H9 (cell line): ENCODE measurements at regions not wholly inside any gene's neighbourhood (a gene's known extent, or its start where the extent isn't known, plus 50 kb on each side); places are given as distances from the start of the nearest gene placed in this dataset.

Experiments used
- DNase-seq: peaks from one replicate; pipeline ENCODE4 v3.0.0-alpha.2; 2017
- H2AFZ ChIP-seq: one replicate; pipeline ENCODE4 v1.6.1; 2013; ENCODE audit warnings: mild to moderate bottlenecking, low read length, control low read depth, moderate library complexity
- H2AK5ac ChIP-seq: 2 replicates; pipeline ENCODE4 v1.6.1; 2013; ENCODE audit warnings: low read length, control low read depth, mixed read lengths; ENCODE audit not compliant: insufficient read length
- H2BK120ac ChIP-seq: one replicate; pipeline ENCODE4 v1.6.1; 2013; ENCODE audit warnings: low read depth, mild to moderate bottlenecking, low read length, control low read depth, inconsistent platforms; ENCODE audit not compliant: poor library complexity, severe bottlenecking
- H2BK12ac ChIP-seq: 2 replicates; pipeline ENCODE4 v1.6.1; 2013; ENCODE audit warnings: low read length, control low read depth, mixed read lengths, low read depth; ENCODE audit not compliant: insufficient read length
- H2BK15ac ChIP-seq: 2 replicates; pipeline ENCODE4 v1.6.1; 2013; ENCODE audit warnings: low read depth, low read length, control low read depth
- H2BK20ac ChIP-seq: one replicate; pipeline ENCODE4 v1.6.1; 2013; ENCODE audit warnings: low read depth, mild to moderate bottlenecking, low read length, control low read depth, inconsistent platforms; ENCODE audit not compliant: poor library complexity, severe bottlenecking
- H2BK5ac ChIP-seq: 2 replicates; pipeline ENCODE4 v1.6.1; 2013; ENCODE audit warnings: low read length, control low read depth, mixed read lengths; ENCODE audit not compliant: insufficient read length
- H3K14ac ChIP-seq: 2 replicates; pipeline ENCODE4 v1.6.1; 2013; ENCODE audit warnings: low read length, control low read depth; ENCODE audit not compliant: insufficient read depth
- H3K18ac ChIP-seq: 2 replicates; pipeline ENCODE4 v1.6.1; 2013; ENCODE audit warnings: low read depth, mild to moderate bottlenecking, mixed read lengths, low read length, control low read depth; ENCODE audit not compliant: insufficient read length
- H3K23ac ChIP-seq: 2 replicates; pipeline ENCODE4 v1.6.1; 2013; ENCODE audit warnings: low read length, control low read depth, mixed read lengths, low read depth; ENCODE audit not compliant: insufficient read length
- H3K23me2 ChIP-seq: 2 replicates; pipeline ENCODE4 v1.6.1; 2013; ENCODE audit warnings: low read depth, mild to moderate bottlenecking, mixed read lengths, low read length, control low read depth; ENCODE audit not compliant: insufficient read length, poor library complexity, severe bottlenecking
- H3K27ac ChIP-seq: 2 replicates; pipeline ENCODE4 v1.5.1; 2013; ENCODE audit warnings: low read length, control low read depth, mixed read lengths, low read depth; ENCODE audit not compliant: insufficient read length
- H3K27me3 ChIP-seq: 2 replicates; pipeline ENCODE4 v1.6.1; 2013; ENCODE audit warnings: low read length, control low read depth, inconsistent platforms; ENCODE audit not compliant: insufficient read depth
- H3K4ac ChIP-seq: 2 replicates; pipeline ENCODE4 v1.6.1; 2013; ENCODE audit warnings: low read depth, mild to moderate bottlenecking, control low read depth, inconsistent platforms, low read length, moderate library complexity
- H3K4me1 ChIP-seq: 2 replicates; pipeline ENCODE4 v1.6.1; 2013; ENCODE audit warnings: low read length, control low read depth, inconsistent platforms; ENCODE audit not compliant: insufficient read depth
- H3K4me2 ChIP-seq: 2 replicates; pipeline ENCODE4 v1.6.1; 2013; ENCODE audit warnings: low read length, control low read depth, mixed read lengths; ENCODE audit not compliant: insufficient read length, insufficient read depth
- H3K56ac ChIP-seq: 2 replicates; pipeline ENCODE4 v1.6.1; 2013; ENCODE audit warnings: low read depth, mild to moderate bottlenecking, mixed read lengths, low read length, control low read depth; ENCODE audit not compliant: insufficient read length
- H3K79me1 ChIP-seq: 2 replicates; pipeline ENCODE4 v1.6.1; 2013; ENCODE audit warnings: low read depth, mild to moderate bottlenecking, moderate library complexity, low read length, control low read depth, inconsistent platforms; ENCODE audit not compliant: insufficient read depth, poor library complexity, severe bottlenecking
- H3K79me2 ChIP-seq: 2 replicates; pipeline ENCODE4 v1.6.1; 2013; ENCODE audit warnings: low read length, control low read depth, inconsistent platforms; ENCODE audit not compliant: insufficient read depth
- H3K9ac ChIP-seq: 2 replicates; pipeline ENCODE4 v1.6.1; 2013; ENCODE audit warnings: low read length, control low read depth, mixed read lengths; ENCODE audit not compliant: insufficient read length; ENCODE audit errors: extremely low read depth
- H3K9me3 ChIP-seq: one replicate; pipeline ENCODE4 v1.6.1; 2013; ENCODE audit warnings: low read depth, low read length, inconsistent platforms; ENCODE audit not compliant: control insufficient read depth
- H3T11ph ChIP-seq: one replicate; pipeline ENCODE4 v1.6.1; 2013; ENCODE audit warnings: mild to moderate bottlenecking, low read length, control low read depth, inconsistent platforms
- H4K20me1 ChIP-seq: one replicate; pipeline ENCODE4 v1.6.1; 2013; ENCODE audit not compliant: control insufficient read depth, insufficient read length, insufficient read depth
- H4K5ac ChIP-seq: 2 replicates; pipeline ENCODE4 v1.6.1; 2013; ENCODE audit warnings: low read depth, mild to moderate bottlenecking, mixed read lengths, low read length, control low read depth; ENCODE audit not compliant: insufficient read length
- H4K8ac ChIP-seq: replicated peaks from 2 replicates; pipeline ENCODE4 v1.6.1; 2013; ENCODE audit warnings: low read length, control low read depth, mixed read lengths, low read depth; ENCODE audit not compliant: insufficient read length
- H4K91ac ChIP-seq: 2 replicates; pipeline ENCODE4 v1.6.1; 2013; ENCODE audit warnings: low read depth, mild to moderate bottlenecking, moderate library complexity, mixed read lengths, low read length, control low read depth; ENCODE audit not compliant: insufficient read length
- H3K27ac Mint-ChIP-seq, 3 experiments: 2 replicates in 2 of 3; 3 replicates in 1 of 3; pipeline ENCODE4 v1.8.0; 2020 to 2021; ENCODE audit warnings: mixed read lengths in 3 of 3, mild to moderate bottlenecking in 1 of 3, moderate library complexity in 1 of 3
- H3K27me3 Mint-ChIP-seq: 2 replicates; pipeline ENCODE4 v1.8.0; 2021; ENCODE audit warnings: low read depth, mild to moderate bottlenecking, moderate library complexity, mixed read lengths
- H3K36me3 Mint-ChIP-seq, 3 experiments: 2 replicates in 2 of 3; 3 replicates in 1 of 3; pipeline ENCODE4 v1.8.0; 2020 to 2021; ENCODE audit warnings: low read depth in 3 of 3, mixed read lengths in 3 of 3; ENCODE audit not compliant: insufficient read depth in 1 of 3
- H3K4me1 Mint-ChIP-seq, 2 experiments: 2 replicates each; pipeline ENCODE4 v1.8.0; 2020; ENCODE audit warnings: mixed read lengths in 2 of 2
- H3K4me3 Mint-ChIP-seq, 2 experiments: 2 replicates in 1 of 2; 3 replicates in 1 of 2; pipeline ENCODE4 v1.8.0; 2020 to 2021; ENCODE audit warnings: mild to moderate bottlenecking in 2 of 2, mixed read lengths in 2 of 2, moderate library complexity in 1 of 2
- H3K9me3 Mint-ChIP-seq, 2 experiments: 2 replicates in 1 of 2; 3 replicates in 1 of 2; pipeline ENCODE4 v1.8.0; 2020; ENCODE audit warnings: mild to moderate bottlenecking in 2 of 2, mixed read lengths in 2 of 2, moderate library complexity in 1 of 2
- CTCF ChIP-seq: fragments of 200-600 bp; sonication (generic); conservative IDR thresholded peaks from 3 replicates; pipeline ENCODE4 v1.8.0; 2021; ENCODE audit warnings: antibody characterized with exemption, mild to moderate bottlenecking
- WGBS: extraction: QIAGEN DNeasy Blood & Tissue Kit; methylation state at CpG from one replicate; pipeline ENCODE4 v1.1.7; 2013; ENCODE audit warnings: missing lambda C conversion rate, low lambda C conversion rate, mixed read lengths; ENCODE audit not compliant: insufficient read length; ENCODE audit errors: extremely low coverage; 5-methylcytosine and 5-hydroxymethylcytosine counted together

- Histone ChIP-seq H3K4me2 (no peak overlapping the region), H3K9me3 (peaks cover 10% of the 10 kb centered on the region), H3K56ac (no peak overlapping the region), H4K5ac (no peak overlapping the region), H3K79me1 (no peaks in the 10 kb centered on the region), H3K27me3 (no peaks in the 10 kb centered on the region), H2BK5ac (no peak overlapping the region), H3K79me2 (no peaks in the 10 kb centered on the region), H3K27ac (no peak overlapping the region), H3K9ac (no peak overlapping the region), H4K8ac (no peak overlapping the region), H2BK120ac (no peak overlapping the region), H3K23me2 (no peaks in the 10 kb centered on the region), H3K4me1 (no peaks in the 10 kb centered on the region), H3T11ph (no peak overlapping the region), H3K4ac (no peak overlapping the region), H2BK15ac (no peak overlapping the region), H2AK5ac (no peak overlapping the region), H2AFZ (no peak overlapping the region), H2BK12ac (no peak overlapping the region), H4K91ac (no peak overlapping the region), H3K18ac (no peak overlapping the region), H3K23ac (no peak overlapping the region), H2BK20ac (no peak overlapping the region), H4K20me1 (no peaks in the 10 kb centered on the region), H3K14ac (no peak overlapping the region)
- Mint-ChIP-seq H3K27me3 (peaks cover 29% of the 10 kb centered on the region), H3K4me3 (no peak overlapping the region), H3K27ac (no peak overlapping the region), H3K4me1 (peaks cover 11 to 14% of the 10 kb centered on the region in 2 experiments), H3K36me3 (peaks cover 3 to 5% (median 5%) of the 10 kb centered on the region in 3 experiments; a peak in 6 of 7 replicates), H3K9me3 (peaks cover 16 to 18% of the 10 kb centered on the region in 2 experiments)
- DNase-seq = peak; percentile 23
- no peak for TF ChIP-seq CTCF
- WGBS = no CpG with 5 or more reads among the region's 16 CpGs
Observed at GRCh38 chr13:111953546-111954178, 113.3 kb upstream of the SOX1 start.
